ENCODE measurements at regions not wholly inside any gene's neighbourhood (a gene's known extent, or its start where the extent isn't known, plus 50 kb on each side); places are given as distances from the start of the nearest gene placed in this dataset.
"Not testable (repeated sequence)": the region's sequence is repeated elsewhere in the genome, so short reads cannot be mapped to it uniquely, and the experiment has no call there.

- DNase-seq (ENCODE audit: low read depth in 2 of 2): no peak
These were observed 433.7 kb upstream of the B3GAT1 start for GRCh38 chr11:134845474-134846327.

GRCh38 chr11:134844838-134845237 lies 432.8 kb upstream of the B3GAT1 start:
- DNase-seq (ENCODE audit: low read depth in 2 of 2): no peak

- DNase-seq (ENCODE audit: low read depth in 2 of 2): no peak
These were observed 431.7 kb upstream of the B3GAT1 start for GRCh38 chr11:134843735-134844134.

- DNase-seq (ENCODE audit: low read depth in 2 of 2): no peak
These were observed 431.0 kb upstream of the B3GAT1 start for GRCh38 chr11:134843020-134843419.

GRCh38 chr11:134841972-134842371 lies 429.9 kb upstream of the B3GAT1 start:
- DNase-seq (ENCODE audit: low read depth in 2 of 2): no peak

GRCh38 chr11:134841411-134841810 lies 429.4 kb upstream of the B3GAT1 start:
- no peak for DNase-seq (ENCODE audit: low read depth in 2 of 2)

- DNase-seq (ENCODE audit: low read depth in 2 of 2): no peak
These were observed 428.9 kb upstream of the B3GAT1 start for GRCh38 chr11:134840945-134841344.

GRCh38 chr11:134840165-134840564 lies 428.1 kb upstream of the B3GAT1 start:
- not testable (repeated sequence) for DNase-seq (ENCODE audit: low read depth in 2 of 2)

GRCh38 chr11:134838708-134839107 lies 426.7 kb upstream of the B3GAT1 start:
- no peak for DNase-seq (ENCODE audit: low read depth in 2 of 2)

- no peak for DNase-seq (ENCODE audit: low read depth in 2 of 2)
These were observed 425.8 kb upstream of the B3GAT1 start for GRCh38 chr11:134837887-134838232.

GRCh38 chr11:134837166-134837886 lies 425.3 kb upstream of the B3GAT1 start:
- DNase-seq (ENCODE audit: low read depth in 2 of 2): no peak

- DNase-seq (ENCODE audit: low read depth in 2 of 2): no peak
These were observed 424.5 kb upstream of the B3GAT1 start for GRCh38 chr11:134836561-134836960.

GRCh38 chr11:134835561-134835960 lies 423.5 kb upstream of the B3GAT1 start:
- no peak for DNase-seq (ENCODE audit: low read depth in 2 of 2)

- no peak for DNase-seq (ENCODE audit: low read depth in 2 of 2)
These were observed 418.3 kb upstream of the B3GAT1 start for GRCh38 chr11:134830312-134830711.

GRCh38 chr11:134823970-134824369 lies 411.9 kb upstream of the B3GAT1 start:
- no peak for DNase-seq (ENCODE audit: low read depth in 2 of 2)

- DNase-seq (ENCODE audit: low read depth in 2 of 2): no peak
These were observed 410.9 kb upstream of the B3GAT1 start for GRCh38 chr11:134822897-134823296.

- DNase-seq (ENCODE audit: low read depth in 2 of 2): no peak
These were observed 409.4 kb upstream of the B3GAT1 start for GRCh38 chr11:134821422-134821821.

- DNase-seq (ENCODE audit: low read depth in 2 of 2): no peak
These were observed 407.0 kb upstream of the B3GAT1 start for GRCh38 chr11:134819041-134819440.

- DNase-seq (ENCODE audit: low read depth in 2 of 2): no peak
These were observed 406.5 kb upstream of the B3GAT1 start for GRCh38 chr11:134818516-134818915.

- no peak for DNase-seq (ENCODE audit: low read depth in 2 of 2)
These were observed 403.4 kb upstream of the B3GAT1 start for GRCh38 chr11:134815404-134815803.

GRCh38 chr11:134807997-134808396 lies 396.0 kb upstream of the B3GAT1 start:
- DNase-seq (ENCODE audit: low read depth in 2 of 2): no peak

- DNase-seq (ENCODE audit: low read depth in 2 of 2): no peak
These were observed 390.6 kb upstream of the B3GAT1 start for GRCh38 chr11:134802598-134802997.

GRCh38 chr11:134802116-134802515 lies 390.1 kb upstream of the B3GAT1 start:
- no peak for DNase-seq (ENCODE audit: low read depth in 2 of 2)

Data from fibroblast of skin of left quadriceps (primary cell).